ENCODE measurements at regions not wholly inside any gene's neighbourhood (a gene's known extent, or its start where the extent isn't known, plus 50 kb on each side); places are given as distances from the start of the nearest gene placed in this dataset.

DNA sequence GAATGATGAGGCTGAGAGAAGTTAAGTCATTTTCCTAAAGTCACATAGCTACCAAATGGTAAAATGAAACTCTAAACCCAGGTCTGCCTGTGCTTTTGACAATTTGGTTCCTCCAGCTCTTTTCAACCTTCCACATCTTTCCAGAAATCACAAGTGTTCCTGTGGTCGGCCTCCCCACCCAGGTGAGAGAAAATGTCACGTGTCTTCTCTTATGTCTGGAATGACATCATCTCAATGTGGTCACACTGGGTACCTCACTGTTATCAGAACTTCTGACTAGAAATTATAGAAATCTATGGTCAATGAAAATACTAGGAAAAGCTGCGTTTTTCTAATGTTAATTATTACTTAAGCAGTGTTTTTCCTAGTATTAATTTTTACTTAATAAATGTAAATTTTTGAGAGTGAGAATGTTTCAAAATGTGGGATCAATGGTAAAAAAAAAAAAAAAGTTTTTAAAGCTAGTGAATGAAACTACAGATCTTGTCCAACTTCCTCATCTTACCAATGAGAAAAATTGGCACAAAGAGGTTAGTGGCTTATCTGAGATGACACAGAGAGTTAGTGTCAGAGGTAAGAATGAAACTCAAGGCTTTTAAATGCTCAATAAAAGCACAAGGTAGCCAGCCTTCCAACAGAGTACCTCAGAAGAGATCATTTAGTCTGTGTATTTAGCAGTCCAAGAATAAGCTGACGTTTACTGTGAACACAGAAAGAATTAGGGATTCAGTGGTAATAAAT, 228.7 kb upstream of the NR4A3 start:
- 87% methylated on average over 4 of the region's 4 CpGs; no CpG with 5 or more reads in 1 of the 2 experiments for WGBS, 2 experiments (ENCODE audit: extremely low coverage in 1 of 2, insufficient coverage in 1 of 2, insufficient read length in 1 of 2, insufficient replicate concordance in 2 of 2, low coverage in 1 of 2, low lambda C conversion rate in 2 of 2, missing lambda C conversion rate in 1 of 2)
- no peak overlapping the region for H3K18ac ChIP-seq (ENCODE audit: extremely low read depth, low read length)
- H2AK5ac ChIP-seq (ENCODE audit: low read depth, low read length), result no peak overlapping the region
- no peak overlapping the region for H4K8ac ChIP-seq (ENCODE audit: extremely low read depth, insufficient read depth, low read length)
- POLR2A ChIA-PET (ENCODE audit: partially characterized antibody), result no interaction called here
- CTCF ChIA-PET (ENCODE audit: partially characterized antibody), result interaction anchor here (0.7 to 1.1 kb wide), 2 partner anchors 129 to 327 kb away, joined by 3 read pairs; no protein-coding TSS in a partner anchor
- no peak overlapping the region for H3K14ac ChIP-seq (ENCODE audit: insufficient read length)
- peaks cover 0 to 1% (median 0%) of the 10 kb centered on the region in 4 experiments; a peak in 1 of 7 replicates for H3K27me3 ChIP-seq (replicated peaks in 1 of 4; ENCODE audit: control insufficient read depth in 3 of 4, extremely low read depth in 1 of 4, insufficient read depth in 3 of 4, low read length in 3 of 4)
- no peaks in the 10 kb centered on the region for H4K20me1 ChIP-seq (replicated peaks in 1 of 2; ENCODE audit: control insufficient read depth in 1 of 2, insufficient read depth in 2 of 2, low read length in 2 of 2)
- TF ChIP-seq, protein P1, sequence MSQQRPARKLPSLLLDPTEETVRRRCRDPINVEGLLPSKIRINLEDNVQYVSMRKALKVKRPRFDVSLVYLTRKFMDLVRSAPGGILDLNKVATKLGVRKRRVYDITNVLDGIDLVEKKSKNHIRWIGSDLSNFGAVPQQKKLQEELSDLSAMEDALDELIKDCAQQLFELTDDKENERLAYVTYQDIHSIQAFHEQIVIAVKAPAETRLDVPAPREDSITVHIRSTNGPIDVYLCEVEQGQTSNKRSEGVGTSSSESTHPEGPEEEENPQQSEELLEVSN (IDR thresholded peaks at IDR 0.05), result no peak
- TF ChIP-seq CBX8 (IDR thresholded peaks at IDR 0.05; ENCODE audit: borderline replicate concordance, low read depth, low read length), result no peak
- no peak for TF ChIP-seq CREB1 (IDR thresholded peaks at IDR 0.05)
- TF ChIP-seq ZNF274 (IDR thresholded peaks at IDR 0.05; ENCODE audit: borderline replicate concordance, extremely low read depth, low read length), result no peak
- no peak for TF ChIP-seq RXRA (IDR thresholded peaks at IDR 0.05; ENCODE audit: insufficient read depth, low read depth, low read length)
- TF ChIP-seq GTF2F1 (IDR thresholded peaks at IDR 0.05; ENCODE audit: borderline replicate concordance, low read depth, low read length), result no peak
- no peaks in the 10 kb centered on the region for H3K79me1 ChIP-seq (ENCODE audit: low read depth, low read length)
- no peaks in the 10 kb centered on the region for H3K9me3 ChIP-seq (ENCODE audit: insufficient read depth in 2 of 2, low read depth in 1 of 2, low read length in 1 of 2)
- H3K4me2 ChIP-seq (ENCODE audit: insufficient read depth in 1 of 2, low read depth in 2 of 2, low read length in 2 of 2), result no peak overlapping the region
- FAIRE-seq, result no peak
- no peak overlapping the region for H3K4ac ChIP-seq (replicated peaks; ENCODE audit: insufficient read length, low read depth, low read length)
- H3K79me2 ChIP-seq (ENCODE audit: control insufficient read depth in 1 of 2, insufficient read depth in 2 of 2, low read length in 2 of 2), result no peaks in the 10 kb centered on the region
- no peak overlapping the region for H3K9ac ChIP-seq (replicated peaks in 1 of 4; ENCODE audit: extremely low read depth in 1 of 4, low read depth in 3 of 4, low read length in 3 of 4)
- no peak overlapping the region for H2AFZ ChIP-seq (ENCODE audit: low read length)
- no peak overlapping the region for H3K56ac ChIP-seq (replicated peaks; ENCODE audit: insufficient read length, low read depth, low read length)
- no peak overlapping the region for H2BK5ac ChIP-seq (ENCODE audit: low read depth, low read length)
- no peak overlapping the region for H2BK120ac ChIP-seq (replicated peaks; ENCODE audit: low read depth, low read length)
- no peak for DNase-seq (ENCODE audit: low read depth in 1 of 2, low spot score in 2 of 2)
- no peaks in the 10 kb centered on the region for H3K4me1 ChIP-seq (replicated peaks in 1 of 4; ENCODE audit: control insufficient read depth in 3 of 4, insufficient read depth in 4 of 4, low read length in 3 of 4)
- no peak overlapping the region for H2BK12ac ChIP-seq (ENCODE audit: low read depth, low read length)
- H4K91ac ChIP-seq (replicated peaks; ENCODE audit: insufficient read length, low read length), result no peak overlapping the region
- H2BK20ac ChIP-seq (ENCODE audit: low read length), result no peak overlapping the region
- no peak overlapping the region for H3K27ac ChIP-seq (ENCODE audit: low read depth, low read length)
- no peaks in the 10 kb centered on the region for H3K36me3 ChIP-seq (ENCODE audit: control insufficient read depth in 2 of 4, insufficient read depth in 4 of 4, low read length in 3 of 4)
- no peak overlapping the region for H3K4me3 ChIP-seq (ENCODE audit: extremely low read depth in 1 of 4, insufficient read depth in 2 of 4, low read depth in 3 of 4, low read length in 4 of 4)
- H2BK15ac ChIP-seq (ENCODE audit: low read length), result no peak overlapping the region
- no peak overlapping the region for H4K5ac ChIP-seq (ENCODE audit: insufficient read length, low read depth, low read length)
- H3K23ac ChIP-seq (ENCODE audit: insufficient read length), result no peak overlapping the region
- no peaks in the 10 kb centered on the region for H3K23me2 ChIP-seq (ENCODE audit: low read depth, low read length)
